ENCODE measurements at regions not wholly inside any gene's neighbourhood (a gene's known extent, or its start where the extent isn't known, plus 50 kb on each side); places are given as distances from the start of the nearest gene placed in this dataset.
"Not testable (repeated sequence)": the region's sequence is repeated elsewhere in the genome, so short reads cannot be mapped to it uniquely, and the experiment has no call there.

DNA sequence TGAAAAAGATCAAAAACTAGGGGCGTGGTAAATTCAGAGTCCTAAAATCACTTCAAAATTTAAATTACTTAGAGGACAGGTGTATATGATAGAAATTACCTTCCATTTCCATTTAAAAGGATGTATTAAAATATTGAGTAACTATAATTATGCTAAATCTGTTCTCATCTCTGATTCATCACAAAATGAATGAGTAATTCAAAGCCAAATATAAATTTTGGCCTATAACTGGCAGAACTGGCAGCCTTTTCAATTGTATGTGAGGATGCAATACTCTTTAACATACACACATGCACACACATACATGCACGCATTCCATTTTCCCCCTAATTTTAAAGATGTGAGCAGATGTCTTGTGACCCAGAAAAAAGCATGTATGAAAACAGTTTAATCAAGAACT, 194.6 kb downstream of the EPM2A start:
- no peak for DNase-seq

- no peak for DNase-seq
These were observed 191.3 kb downstream of the EPM2A start for GRCh38 chr6:145544041-145544440.

GRCh38 chr6:145544514-145544913, 190.8 kb downstream of the EPM2A start:
- no peak for DNase-seq

DNA sequence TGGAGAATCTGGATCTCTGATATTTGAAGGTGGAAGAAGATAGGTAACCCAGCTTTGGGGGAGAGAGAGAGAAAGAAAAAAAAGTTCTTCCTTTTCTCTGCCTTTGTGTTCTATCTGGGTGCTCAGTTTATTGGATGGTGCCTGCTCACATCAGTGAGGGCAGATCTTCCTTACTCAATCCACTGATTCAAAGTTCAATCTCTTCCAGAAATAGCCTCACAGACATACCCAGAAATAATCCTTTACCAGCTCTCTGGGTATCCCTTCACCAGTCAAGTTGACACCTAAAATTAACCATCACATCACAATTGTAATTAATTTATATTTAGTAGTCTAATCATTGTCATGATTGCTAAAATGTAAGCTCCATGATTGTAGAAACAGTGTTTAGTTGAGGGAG, 189.1 kb downstream of the EPM2A start:
- DNase-seq = no peak

DNA sequence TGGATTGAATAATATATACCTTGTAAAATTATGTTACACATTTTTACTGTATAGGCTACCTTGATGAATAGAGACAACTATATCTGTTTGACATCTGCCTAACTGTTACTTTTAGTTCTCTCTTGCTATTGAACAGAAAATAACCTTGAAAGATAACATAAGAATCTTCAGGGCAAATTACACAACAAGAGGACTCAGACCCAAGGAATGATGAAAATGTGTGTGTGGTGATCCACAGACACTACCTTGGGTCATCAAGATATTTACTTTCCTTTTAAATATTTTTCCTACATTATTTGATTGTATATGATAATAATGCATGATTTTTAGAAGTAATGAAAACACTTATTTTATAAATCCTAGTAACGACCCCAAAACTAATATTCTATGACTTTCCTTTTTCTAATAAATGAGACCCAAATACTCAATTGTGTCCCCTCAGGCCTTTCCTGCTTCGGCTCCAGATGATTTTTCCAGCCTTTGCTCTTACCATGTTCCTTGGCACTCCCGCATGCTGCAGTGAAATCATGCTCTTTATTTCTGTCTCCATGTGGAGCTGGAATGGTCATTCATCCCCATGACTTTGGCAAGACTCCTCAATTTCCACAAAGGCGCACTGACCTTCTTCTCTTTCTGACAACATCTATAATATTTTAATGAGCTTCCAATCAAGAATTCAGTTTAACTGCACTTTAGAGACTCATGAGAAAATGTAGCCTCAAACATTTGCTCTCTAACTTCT, 187.6 kb downstream of the EPM2A start:
- no peak for DNase-seq

DNA sequence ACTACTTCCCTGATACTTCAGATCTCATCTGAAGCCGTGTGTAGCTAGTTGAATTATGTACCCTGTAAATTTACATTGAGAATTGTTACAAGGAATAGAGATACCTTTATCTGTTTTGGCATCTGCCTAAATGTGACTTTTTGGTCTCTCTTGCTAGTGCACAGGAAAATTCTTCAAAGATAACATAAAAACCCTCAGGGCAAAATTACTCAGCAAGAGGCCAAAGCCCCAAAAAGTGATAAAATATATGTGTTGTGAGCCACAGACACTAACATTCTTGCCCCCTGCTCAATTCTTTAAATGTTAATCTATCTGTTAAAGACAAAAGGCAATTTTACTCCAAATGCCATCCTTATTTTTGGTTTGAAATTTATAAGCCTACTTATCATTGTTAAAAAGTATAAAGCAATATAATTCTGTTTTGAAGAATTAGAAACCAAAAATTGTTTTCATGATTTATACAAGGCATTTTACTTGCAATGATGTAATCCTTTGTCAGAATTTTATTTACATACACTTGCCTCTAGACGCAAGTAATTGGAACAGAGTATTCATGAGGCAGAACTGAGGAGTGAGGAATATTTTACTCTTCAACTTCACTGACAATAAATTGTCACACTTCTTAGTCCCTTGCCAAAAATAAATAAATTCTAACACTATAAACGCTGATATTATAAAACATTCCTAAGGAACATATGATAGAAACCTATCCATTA, 186.2 kb downstream of the EPM2A start:
- no peak for DNase-seq

- DNase-seq = no peak
These were observed 184.2 kb downstream of the EPM2A start for GRCh38 chr6:145551164-145551563.

DNA sequence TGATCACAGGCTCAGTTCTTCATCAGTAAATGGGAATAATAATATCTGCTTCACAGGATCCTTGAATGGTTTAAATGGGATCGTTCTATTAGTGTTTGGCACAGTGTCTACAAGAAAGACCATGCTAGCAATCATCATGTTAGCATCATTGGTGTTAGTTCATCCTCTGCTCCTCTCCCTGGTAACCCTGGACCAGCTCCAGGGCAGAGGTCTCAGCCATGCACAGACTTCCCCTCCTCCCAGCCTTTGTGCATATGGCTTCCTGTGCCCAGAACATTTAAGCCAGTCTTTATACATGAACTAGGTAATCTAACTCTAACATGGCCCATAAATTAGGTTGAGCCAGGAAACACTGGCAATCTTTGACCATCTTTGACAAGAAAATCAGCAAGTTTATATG, 180.2 kb downstream of the EPM2A start:
- no peak for DNase-seq

GRCh38 chr6:145557474-145557873, 177.8 kb downstream of the EPM2A start:
- no peak for DNase-seq

GRCh38 chr6:145559836-145560235, 175.5 kb downstream of the EPM2A start:
- DNase-seq = no peak

DNA sequence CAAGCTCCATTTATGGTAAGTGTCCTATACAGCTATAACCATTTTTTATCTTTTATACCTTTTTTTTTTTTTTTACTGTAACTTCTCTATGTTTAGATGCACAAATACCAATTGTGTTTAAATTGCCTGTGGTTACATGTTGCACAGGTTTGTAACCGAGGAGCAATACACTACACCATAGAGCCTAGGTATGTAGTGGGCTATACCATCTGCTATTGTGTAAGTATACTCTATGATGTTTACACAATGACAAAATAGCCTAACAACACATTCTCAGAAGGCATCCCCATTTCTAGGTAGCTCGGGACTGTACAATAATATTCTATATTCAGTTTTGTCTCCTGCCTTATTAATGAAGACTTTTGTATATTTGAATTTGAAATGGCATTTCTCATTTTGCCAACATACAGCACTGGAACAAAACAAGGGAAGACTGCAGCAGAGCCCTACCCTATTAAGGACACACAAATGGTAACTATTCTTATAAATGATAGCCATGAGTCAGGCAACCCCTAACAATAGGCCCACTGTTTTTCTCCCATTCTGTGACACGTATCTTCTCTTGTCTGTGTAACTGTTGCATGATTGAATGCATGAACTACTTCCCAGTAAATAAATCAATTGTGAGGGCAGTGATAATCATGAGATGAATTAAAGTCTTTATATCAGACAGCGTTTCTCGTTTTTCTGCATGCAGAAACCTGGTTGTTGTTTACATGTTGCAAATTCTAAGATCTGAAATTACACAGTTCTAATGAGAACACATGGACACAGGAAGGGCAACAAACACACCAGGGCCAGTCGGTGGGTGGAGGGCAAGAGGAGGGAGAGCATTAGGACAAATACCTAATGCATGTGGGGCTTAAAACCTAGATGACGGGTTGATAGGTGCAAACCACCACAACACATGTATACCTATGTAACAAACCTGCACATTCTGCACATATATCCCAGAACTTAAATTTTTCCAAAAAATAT, 173.9 kb downstream of the EPM2A start:
- DNase-seq = no peak

- DNase-seq = no peak
These were observed 172.3 kb downstream of the EPM2A start for GRCh38 chr6:145562771-145563615.

- DNase-seq = no peak
These were observed 170.8 kb downstream of the EPM2A start for GRCh38 chr6:145564553-145564952.

DNA sequence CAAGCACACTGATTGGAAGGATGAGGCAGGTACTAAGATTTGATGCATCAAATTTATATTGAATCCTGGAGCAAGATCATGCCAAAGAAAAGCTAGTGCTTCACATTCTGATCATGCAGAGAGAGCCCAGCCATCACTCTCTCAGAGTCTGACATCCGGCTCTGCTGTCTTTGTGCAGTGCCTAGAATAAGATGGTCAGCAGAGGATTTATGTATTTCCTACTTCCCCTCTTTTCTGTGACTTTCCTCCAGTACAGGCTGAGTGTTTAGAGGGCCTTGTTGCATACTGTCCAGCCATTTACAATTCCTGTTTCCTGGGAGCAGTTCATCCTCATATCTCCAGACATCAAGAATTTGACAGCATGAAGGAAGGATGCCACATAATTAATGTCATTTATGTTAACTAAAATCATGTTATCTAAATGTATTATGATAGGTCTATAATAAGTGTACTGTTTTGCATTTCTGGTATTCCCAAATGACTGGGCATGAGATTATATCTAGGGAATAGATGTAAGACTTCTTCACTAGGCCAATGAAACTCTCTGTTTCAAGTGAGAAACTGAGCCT, 167.6 kb downstream of the EPM2A start:
- no peak for DNase-seq

- DNase-seq = no peak
These were observed 166.2 kb downstream of the EPM2A start for GRCh38 chr6:145569140-145569539.

DNA sequence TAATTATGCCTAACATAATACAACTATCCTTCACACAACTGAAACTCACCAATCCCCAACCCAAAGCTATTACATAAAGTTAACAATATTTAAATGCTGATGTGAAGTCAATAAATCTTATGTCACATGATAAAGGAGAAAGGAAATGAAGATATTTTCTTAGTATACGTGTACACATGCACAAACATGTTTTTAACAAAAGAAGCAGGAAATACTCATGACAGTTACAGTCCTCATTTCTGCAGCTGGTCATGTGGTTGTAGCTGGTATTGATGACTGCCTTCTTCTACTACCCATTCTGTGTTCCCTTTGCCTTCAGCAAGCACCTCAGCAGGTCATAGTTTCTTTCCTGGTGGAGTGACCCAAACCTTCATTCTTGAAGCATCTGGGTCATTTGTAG, 165.0 kb downstream of the EPM2A start:
- not testable (repeated sequence) for DNase-seq

- not testable (repeated sequence) for DNase-seq
These were observed 161.1 kb downstream of the EPM2A start for GRCh38 chr6:145574269-145574668.
